RWPE1 (cell line): ENCODE measurements at regions not wholly inside any gene's neighbourhood (a gene's known extent, or its start where the extent isn't known, plus 50 kb on each side); places are given as distances from the start of the nearest gene placed in this dataset.

Experiments
- CTCF ChIA-PET: fragments of 350-600 bp; sonication (Branson Sonifier 250); formaldehyde crosslinking; extraction: SDS; loops from one replicate; lab custom pipeline; 2021; lab: Yijun Ruan, JAX
- POLR2A ChIA-PET: fragments of 400-600 bp; formaldehyde crosslinking; extraction: SDS; loops from one replicate; lab custom pipeline; 2020; ENCODE audit warnings: antibody characterized with exemption; ENCODE audit not compliant: low non-redundant PET; lab: Yijun Ruan, JAX
- DNase-seq: peaks from one replicate; pipeline ENCODE4 v3.0.0; 2012; ENCODE audit warnings: low spot score
- H3K27ac ChIP-seq: fragments of 450-650 bp; 2 replicates; pipeline ENCODE4 v1.5.1; 2017
- CTCF ChIP-seq: fragments of 450-650 bp; conservative IDR thresholded peaks from 2 replicates; pipeline ENCODE4 v1.5.1; 2017; ENCODE audit warnings: low read depth, mild to moderate bottlenecking

GRCh38 chr18:22473366-22473765 lies 55.7 kb upstream of the CTAGE1 start:
- POLR2A ChIA-PET = no interaction called here

GRCh38 chr18:22475426-22476100 lies 57.8 kb upstream of the CTAGE1 start:
- no peak for TF ChIP-seq CTCF
- DNase-seq = no peak
- no peak overlapping the region for H3K27ac ChIP-seq
- POLR2A ChIA-PET = no interaction called here
- CTCF ChIA-PET = interaction anchor here (0.6 kb wide), 1 partner anchor 12 kb away, joined by 3 read pairs; no protein-coding TSS in a partner anchor

More at GRCh38 chr18:22473366-22473765, 55.7 kb upstream of the CTAGE1 start:
- CTCF ChIA-PET = no interaction called here
- H3K27ac ChIP-seq = no peak overlapping the region
- no peak for DNase-seq
- no peak for TF ChIP-seq CTCF

- POLR2A ChIA-PET = no interaction called here
- H3K27ac ChIP-seq = no peak overlapping the region
- CTCF ChIA-PET = interaction anchor here (0.6 kb wide), 1 partner anchor 545 kb away, joined by 5 read pairs; no protein-coding TSS in a partner anchor
- TF ChIP-seq CTCF = no peak
- DNase-seq = no peak
Measured at GRCh38 chr18:22477222-22477621, 59.5 kb upstream of the CTAGE1 start.

GRCh38 chr18:22482948-22483347 lies 65.2 kb upstream of the CTAGE1 start:
- no peak for DNase-seq
- no peak overlapping the region for H3K27ac ChIP-seq
- no peak for TF ChIP-seq CTCF
- ChIA-PET POLR2A (no interaction called here), CTCF (no interaction called here)

GRCh38 chr18:22483407-22483806 lies 65.7 kb upstream of the CTAGE1 start:
- no peak for TF ChIP-seq CTCF
- no peak for DNase-seq
- ChIA-PET POLR2A (no interaction called here), CTCF (no interaction called here)
- H3K27ac ChIP-seq = no peak overlapping the region

- no peak for TF ChIP-seq CTCF
- no peak for DNase-seq
- CTCF ChIA-PET = no interaction called here
- POLR2A ChIA-PET = no interaction called here
- no peak overlapping the region for H3K27ac ChIP-seq
Measured at GRCh38 chr18:22484471-22484870, 66.8 kb upstream of the CTAGE1 start.
